Esophagus squamous epithelium (tissue), 5 donors: ENCODE measurements at regions not wholly inside any gene's neighbourhood (a gene's known extent, or its start where the extent isn't known, plus 50 kb on each side); places are given as distances from the start of the nearest gene placed in this dataset.

Experiments used
- DNase-seq: peaks from one replicate; lab custom pipeline; 2025; lab: John Stamatoyannopoulos, UW
- H3K27ac ChIP-seq, 4 donors: fragments of 200-600 bp; sonication (generic); one replicate each; pipeline ENCODE4 v1.5.1; 2016 to 2019; ENCODE audit warnings: mild to moderate bottlenecking in 1 of 4
- H3K27me3 ChIP-seq, 4 donors: fragments of 200-600 bp; sonication (generic); 1 replicate in 3 of 4; 2 replicates in 1 of 4; pipeline versions ENCODE4 v1.5.1 to v1.6.0; 2017 to 2021; ENCODE audit warnings: antibody characterized with exemption in 1 of 4
- H3K36me3 ChIP-seq, 3 donors: fragments of 200-600 bp; sonication (generic); one replicate each; pipeline ENCODE4 v1.5.1; 2016 to 2019
- H3K4me1 ChIP-seq, 3 donors: fragments of 200-600 bp; sonication (generic); one replicate each; pipeline ENCODE4 v1.5.1; 2017 to 2019
- H3K4me3 ChIP-seq, 4 donors: fragments of 200-600 bp; sonication (generic); 1 replicate in 3 of 4; 2 replicates in 1 of 4; pipeline ENCODE4 v1.5.1; 2016 to 2019; ENCODE audit warnings: mild to moderate bottlenecking in 2 of 4, moderate library complexity in 1 of 4
- H3K9me3 ChIP-seq, 3 donors: fragments of 200-600 bp; sonication (generic); one replicate each; pipeline ENCODE4 v1.5.1; 2016 to 2019
- CTCF ChIP-seq, 6 experiments: fragments of 450-650 bp in 4 of 6; fragments of 200-600 bp in 2 of 6; sonication (generic) in 2 of 6; IDR thresholded peaks; one replicate each; pipeline ENCODE4 v1.5.1; 2016 to 2019; ENCODE audit warnings: antibody characterized with exemption in 6 of 6, mild to moderate bottlenecking in 4 of 6, moderate library complexity in 4 of 6
- POLR2A ChIP-seq, 4 donors: fragments of 450-650 bp; IDR thresholded peaks; one replicate each; pipeline ENCODE4 v1.6.1; 2017; ENCODE audit warnings: antibody characterized with exemption in 4 of 4, mild to moderate bottlenecking in 4 of 4, moderate library complexity in 3 of 4
- WGBS, 2 donors: methylation state at CpG; one replicate each; pipeline ENCODE4 v1.1.5; 2018; 5-methylcytosine and 5-hydroxymethylcytosine counted together
- intact Hi-C: fragments of 100-400 bp; cut with DNase I; formaldehyde crosslinking; loops from one replicate; pipeline ENCODE4 v1.15.0; 2022
- donor health status: DM: yes; HTN: yes; CAD: no.

- TF ChIP-seq POLR2A (IDR thresholded peaks at IDR 0.05) (no peak), CTCF (IDR thresholded peaks at IDR 0.05) (no peak)
- no peaks in the 10 kb centered on the region for H3K4me1 ChIP-seq
- WGBS, 2 donors, result 94 to 98% methylated on average over 4 of the region's 4 CpGs
- H3K4me3 ChIP-seq, result no peak overlapping the region
- H3K36me3 ChIP-seq, result no peaks in the 10 kb centered on the region
- no peaks in the 10 kb centered on the region for H3K27me3 ChIP-seq
- DNase-seq, result no peak
- intact Hi-C loops, result no loop called here
- H3K9me3 ChIP-seq, result peaks cover 0 to 8% (median 0%) of the 10 kb centered on the region in 3 donors
- no peak overlapping the region for H3K27ac ChIP-seq
Measured at GRCh38 chr7:10704653-10705052, 269.0 kb upstream of the PHF14 start.

GRCh38 chr7:10706875-10707493, 266.7 kb upstream of the PHF14 start:
- Histone ChIP-seq H3K27me3 (no peaks in the 10 kb centered on the region), H3K27ac (no peak overlapping the region), H3K36me3 (no peaks in the 10 kb centered on the region), H3K4me1 (no peaks in the 10 kb centered on the region), H3K9me3 (no peaks in the 10 kb centered on the region), H3K4me3 (no peak overlapping the region)
- intact Hi-C loops, result no loop called here
- WGBS, 2 donors, result 73 to 94% methylated on average over 3 of the region's 3 CpGs
- TF ChIP-seq CTCF (IDR thresholded peaks at IDR 0.05), result no peak
- no peak for TF ChIP-seq POLR2A (IDR thresholded peaks at IDR 0.05)
- DNase-seq, result no peak

- TF ChIP-seq POLR2A (IDR thresholded peaks at IDR 0.05) (no peak), CTCF (IDR thresholded peaks at IDR 0.05) (no peak)
- WGBS, 2 donors, result 72 to 88% methylated on average over 1 of the region's 1 CpG
- no peak overlapping the region for H3K27ac ChIP-seq
Measured at GRCh38 chr7:10707519-10707918, 266.2 kb upstream of the PHF14 start.

DNA sequence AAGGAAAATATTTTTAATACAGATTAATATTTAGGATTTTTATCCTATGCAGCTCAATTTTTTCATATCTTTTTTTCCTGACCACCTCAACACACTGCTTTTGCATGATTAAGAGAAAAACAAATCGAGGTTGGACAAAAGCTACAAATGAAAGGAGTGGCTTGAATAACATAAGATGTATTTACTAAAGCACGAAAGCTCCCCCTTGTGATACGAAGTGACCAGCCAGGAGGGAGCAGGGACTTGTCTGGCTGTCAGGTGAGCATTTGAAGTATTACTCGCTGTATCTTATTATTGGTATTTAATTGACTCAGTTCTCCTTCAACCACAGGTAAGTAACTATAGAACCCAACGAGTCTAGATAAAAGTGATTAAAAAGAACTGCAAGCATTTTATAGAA, 265.2 kb upstream of the PHF14 start:
- intact Hi-C loops, result no loop called here
- 12 to 20% methylated on average over 5 of the region's 5 CpGs for WGBS, 2 donors

More at GRCh38 chr7:10707519-10707918, 266.2 kb upstream of the PHF14 start:
- DNase-seq, result no peak
- intact Hi-C loops, result no loop called here
- Histone ChIP-seq H3K4me1 (no peaks in the 10 kb centered on the region), H3K27me3 (no peaks in the 10 kb centered on the region), H3K9me3 (no peaks in the 10 kb centered on the region), H3K36me3 (no peaks in the 10 kb centered on the region), H3K4me3 (no peak overlapping the region)

GRCh38 chr7:10718768-10719167, 254.9 kb upstream of the PHF14 start:
- no peaks in the 10 kb centered on the region for H3K36me3 ChIP-seq
- no peaks in the 10 kb centered on the region for H3K4me1 ChIP-seq
- intact Hi-C loops, result no loop called here
- WGBS, 2 donors, result 75 to 77% methylated on average over 5 of the region's 5 CpGs
- TF ChIP-seq POLR2A (IDR thresholded peaks at IDR 0.05), result no peak
- H3K27me3 ChIP-seq, result no peaks in the 10 kb centered on the region
- no peak overlapping the region for H3K4me3 ChIP-seq
- no peak for DNase-seq
- no peak overlapping the region for H3K27ac ChIP-seq
- H3K9me3 ChIP-seq, result no peaks in the 10 kb centered on the region

More for the DNA sequence above, 265.2 kb upstream of the PHF14 start:
- Histone ChIP-seq H3K4me1 (no peaks in the 10 kb centered on the region), H3K27ac (no peak overlapping the region), H3K4me3 (no peak overlapping the region), H3K36me3 (no peaks in the 10 kb centered on the region), H3K9me3 (no peaks in the 10 kb centered on the region), H3K27me3 (no peaks in the 10 kb centered on the region)
- no peak for TF ChIP-seq POLR2A (IDR thresholded peaks at IDR 0.05)
- peak in 1 of 6 experiments; percentile 30 for TF ChIP-seq CTCF (IDR thresholded peaks at IDR 0.05)
- no peak for DNase-seq

DNA sequence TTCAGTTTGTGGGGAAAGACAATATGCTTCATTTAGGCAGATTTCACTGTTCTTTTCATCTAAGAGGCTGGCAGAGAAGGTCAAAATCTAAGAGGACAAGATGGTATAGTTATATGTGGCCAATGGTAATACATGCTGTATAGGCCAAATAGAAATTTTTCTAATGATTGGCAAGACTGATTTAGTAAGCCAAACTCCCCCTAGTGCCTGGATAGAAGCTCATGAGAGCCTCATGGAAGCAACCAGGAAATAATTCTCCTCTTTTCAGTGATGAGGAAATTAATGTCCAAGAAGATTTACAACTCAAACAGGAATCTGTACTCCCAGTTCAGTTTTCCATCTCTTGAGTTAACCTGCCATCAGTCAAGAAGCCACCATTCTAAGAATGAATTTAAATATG, 253.6 kb upstream of the PHF14 start:
- TF ChIP-seq CTCF (IDR thresholded peaks at IDR 0.05), result no peak
- no peak for TF ChIP-seq POLR2A (IDR thresholded peaks at IDR 0.05)
- intact Hi-C loops, result no loop called here
- Histone ChIP-seq H3K36me3 (no peaks in the 10 kb centered on the region), H3K4me3 (no peak overlapping the region), H3K9me3 (no peaks in the 10 kb centered on the region), H3K4me1 (no peaks in the 10 kb centered on the region), H3K27me3 (no peaks in the 10 kb centered on the region), H3K27ac (no peak overlapping the region)
- no peak for DNase-seq
